ENCODE measurements at regions not wholly inside any gene's neighbourhood (a gene's known extent, or its start where the extent isn't known, plus 50 kb on each side); places are given as distances from the start of the nearest gene placed in this dataset.

DNA sequence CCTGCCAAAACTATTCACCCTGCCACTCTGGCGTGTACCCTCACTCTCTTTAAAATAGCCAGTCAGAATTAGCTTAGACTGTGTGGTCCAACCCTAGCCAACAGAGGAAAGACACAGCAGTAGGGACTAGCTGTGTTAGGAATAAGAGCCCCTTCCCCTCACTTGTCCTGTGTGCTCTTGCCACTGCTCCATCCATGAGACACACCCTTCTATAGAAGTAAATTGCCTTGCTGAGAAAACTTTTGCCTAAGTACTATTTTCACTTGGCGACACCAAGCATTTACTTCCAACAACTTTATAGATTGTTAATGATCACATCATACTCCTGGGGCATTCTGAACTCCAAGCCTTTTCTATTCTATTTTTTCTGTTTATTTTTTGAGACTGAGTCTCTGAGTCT is 170.2 kb upstream of the TRIM24 start:
- TF ChIP-seq, protein P1, sequence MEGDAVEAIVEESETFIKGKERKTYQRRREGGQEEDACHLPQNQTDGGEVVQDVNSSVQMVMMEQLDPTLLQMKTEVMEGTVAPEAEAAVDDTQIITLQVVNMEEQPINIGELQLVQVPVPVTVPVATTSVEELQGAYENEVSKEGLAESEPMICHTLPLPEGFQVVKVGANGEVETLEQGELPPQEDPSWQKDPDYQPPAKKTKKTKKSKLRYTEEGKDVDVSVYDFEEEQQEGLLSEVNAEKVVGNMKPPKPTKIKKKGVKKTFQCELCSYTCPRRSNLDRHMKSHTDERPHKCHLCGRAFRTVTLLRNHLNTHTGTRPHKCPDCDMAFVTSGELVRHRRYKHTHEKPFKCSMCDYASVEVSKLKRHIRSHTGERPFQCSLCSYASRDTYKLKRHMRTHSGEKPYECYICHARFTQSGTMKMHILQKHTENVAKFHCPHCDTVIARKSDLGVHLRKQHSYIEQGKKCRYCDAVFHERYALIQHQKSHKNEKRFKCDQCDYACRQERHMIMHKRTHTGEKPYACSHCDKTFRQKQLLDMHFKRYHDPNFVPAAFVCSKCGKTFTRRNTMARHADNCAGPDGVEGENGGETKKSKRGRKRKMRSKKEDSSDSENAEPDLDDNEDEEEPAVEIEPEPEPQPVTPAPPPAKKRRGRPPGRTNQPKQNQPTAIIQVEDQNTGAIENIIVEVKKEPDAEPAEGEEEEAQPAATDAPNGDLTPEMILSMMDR (IDR thresholded peaks at IDR 0.05), result no peak
- no peak for TF ChIP-seq POLR2A (IDR thresholded peaks at IDR 0.05)
